ENCODE measurements at regions not wholly inside any gene's neighbourhood (a gene's known extent, or its start where the extent isn't known, plus 50 kb on each side); places are given as distances from the start of the nearest gene placed in this dataset.
"Not testable (repeated sequence)": the region's sequence is repeated elsewhere in the genome, so short reads cannot be mapped to it uniquely, and the experiment has no call there.

- DNase-seq = no peak
These were observed 658.7 kb upstream of the CHRM3 start for GRCh38 chr1:238727670-238728069.

DNA sequence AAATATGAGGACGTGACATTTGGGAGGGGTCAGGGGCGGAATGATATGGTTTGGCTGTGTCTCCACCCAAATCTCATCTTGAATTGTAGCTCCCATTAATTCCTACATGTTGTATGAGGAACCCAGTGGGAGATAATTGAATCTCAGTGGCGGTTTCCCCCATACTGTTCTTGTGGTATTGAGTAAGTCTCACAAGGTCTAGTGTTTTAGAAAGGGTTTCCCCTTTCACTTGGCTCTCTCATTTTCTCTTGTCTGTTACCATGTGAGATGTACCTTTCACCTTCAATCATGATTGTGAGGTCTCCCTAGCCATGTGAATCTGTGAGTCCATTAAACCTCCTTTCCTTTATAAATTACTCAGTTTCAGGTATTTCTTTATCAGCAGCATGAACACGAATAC is 663.6 kb upstream of the CHRM3 start:
- DNase-seq = no peak

DNA sequence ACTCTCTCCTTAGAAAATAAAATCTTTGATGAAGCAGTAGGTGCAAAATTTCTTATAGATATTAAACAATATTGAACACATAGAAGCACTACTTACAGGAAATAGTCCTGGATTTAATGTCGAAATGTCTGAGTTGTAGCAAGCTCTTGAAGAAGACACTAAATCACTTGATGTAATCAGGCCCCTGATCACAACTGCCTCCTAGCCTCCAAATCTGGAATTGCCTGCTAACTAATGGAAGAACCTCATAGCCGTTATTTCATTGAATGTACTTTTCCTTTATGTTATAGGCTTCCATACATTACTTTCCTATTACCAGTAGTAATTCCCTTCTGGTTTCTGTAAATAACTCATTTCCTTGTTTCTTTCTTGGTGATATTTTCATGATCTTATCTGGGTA is 675.7 kb upstream of the CHRM3 start:
- DNase-seq = no peak

GRCh38 chr1:238701024-238701423 is 685.3 kb upstream of the CHRM3 start:
- no peak for DNase-seq

DNA sequence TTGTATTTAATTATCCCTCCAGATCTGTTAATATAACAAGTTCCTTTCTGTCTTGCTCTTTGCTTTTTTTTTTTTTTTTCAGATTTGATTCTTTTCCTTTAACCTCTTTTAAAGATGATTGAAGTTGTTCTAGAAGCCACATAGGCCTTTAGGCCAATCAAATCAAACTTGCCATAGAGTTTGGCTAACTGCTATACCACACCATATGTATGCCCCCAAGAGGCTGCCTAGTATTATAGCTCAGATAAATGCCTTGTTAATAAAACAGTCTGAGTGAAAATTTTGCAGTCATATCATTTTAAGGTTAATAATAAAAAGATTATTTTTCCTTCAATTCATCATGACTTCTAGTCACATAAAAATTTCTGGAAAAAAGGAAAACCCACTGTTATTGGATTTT is 696.0 kb upstream of the CHRM3 start:
- no peak for DNase-seq

GRCh38 chr1:238684576-238684975 is 701.8 kb upstream of the CHRM3 start:
- not testable (repeated sequence) for DNase-seq

DNA sequence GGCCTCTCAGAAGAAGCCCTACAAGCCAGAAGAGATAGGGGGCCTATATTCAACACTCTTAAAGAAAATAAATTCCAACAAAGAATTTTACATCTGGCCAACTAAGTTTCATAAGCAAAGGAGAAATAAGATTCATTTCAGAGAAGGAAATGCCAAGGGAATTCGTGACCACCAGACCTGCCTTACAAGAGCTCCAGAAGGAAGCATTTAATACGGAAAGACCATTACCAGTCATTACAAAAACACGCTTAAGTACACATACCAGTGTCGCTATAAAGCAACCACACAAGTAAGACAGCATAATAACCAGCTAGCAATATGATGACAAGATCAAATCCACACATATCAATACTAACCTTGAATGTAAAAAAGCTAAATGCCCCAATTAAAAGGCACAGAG is 704.9 kb upstream of the CHRM3 start:
- no peak for DNase-seq

DNA sequence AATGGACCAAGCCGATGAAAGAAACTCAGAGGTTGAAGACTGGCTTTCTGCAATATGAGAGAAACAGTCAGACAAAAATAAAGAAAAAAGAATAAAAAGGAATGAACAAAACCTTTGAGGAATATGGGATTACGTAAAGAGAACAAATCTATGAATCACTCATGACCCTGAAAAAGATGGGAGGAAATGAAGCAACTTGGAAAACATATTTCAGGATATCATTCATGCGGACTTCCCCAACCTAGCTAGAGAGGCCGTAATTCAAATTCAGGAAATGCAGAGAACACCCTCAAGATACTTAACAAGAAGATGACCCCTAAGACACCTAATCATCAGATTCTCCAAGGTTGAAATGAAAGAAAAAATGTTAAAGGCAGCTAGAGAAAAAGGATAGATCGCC is 705.3 kb upstream of the CHRM3 start:
- DNase-seq = no peak

- DNase-seq = no peak
These were observed 708.8 kb upstream of the CHRM3 start for GRCh38 chr1:238677567-238677966.

DNA sequence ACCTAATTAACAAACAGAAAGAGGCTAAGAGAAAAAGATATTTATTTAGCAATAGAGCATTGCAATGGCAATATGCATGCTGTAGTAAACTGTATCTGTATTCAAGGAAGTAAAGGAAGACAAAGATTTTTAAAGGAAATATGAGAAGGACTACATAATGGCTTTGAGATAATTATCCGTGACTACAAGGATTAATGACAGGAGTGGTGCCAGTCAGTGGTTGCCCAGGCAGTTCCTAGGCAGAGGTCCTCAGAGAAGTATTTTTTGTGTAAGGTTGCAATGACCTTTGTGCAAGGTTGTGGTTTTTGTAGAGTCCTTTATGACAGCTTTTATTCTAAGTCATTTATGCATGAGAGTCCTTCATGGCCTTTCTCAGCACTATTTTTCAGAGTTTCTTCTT is 711.1 kb upstream of the CHRM3 start:
- no peak for DNase-seq

DNA sequence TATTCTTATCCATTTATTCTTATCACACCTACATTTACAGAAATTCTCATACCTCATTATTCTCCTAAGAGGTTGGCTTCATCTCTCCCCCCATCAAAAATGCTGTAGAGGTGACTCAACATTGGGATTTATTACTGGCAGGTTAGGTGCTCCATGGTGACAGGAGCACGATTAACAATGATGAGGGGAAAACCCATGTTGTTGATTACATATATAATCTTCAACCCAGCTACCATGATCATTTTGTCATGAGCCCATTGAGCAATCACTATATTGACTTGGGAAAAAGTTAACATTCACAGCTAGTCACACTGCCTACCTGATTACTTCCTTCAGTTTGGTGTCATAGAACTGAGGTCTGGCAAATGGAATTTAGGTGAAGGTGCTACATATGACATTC is 712.1 kb upstream of the CHRM3 start:
- DNase-seq = no peak

GRCh38 chr1:238673561-238673960 is 712.8 kb upstream of the CHRM3 start:
- DNase-seq = no peak

DNA sequence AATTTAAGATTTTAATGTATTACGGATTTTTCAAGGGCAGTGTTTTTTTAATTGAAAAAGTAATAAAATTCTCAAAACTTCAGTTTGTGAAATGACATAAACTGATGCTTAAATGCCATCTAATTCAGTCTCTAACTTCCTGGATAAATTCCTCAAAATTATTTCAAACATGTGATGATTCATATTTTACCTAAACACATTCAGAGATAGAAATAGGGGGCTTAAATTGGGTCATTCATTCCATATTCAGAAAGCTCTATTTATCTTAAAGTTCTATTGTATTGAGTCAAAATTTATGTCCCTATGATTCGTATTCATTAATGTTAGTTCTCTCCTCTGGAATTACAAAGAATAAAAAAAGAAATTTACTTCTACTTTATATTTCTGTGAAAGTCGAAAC is 713.6 kb upstream of the CHRM3 start:
- no peak for DNase-seq

DNA sequence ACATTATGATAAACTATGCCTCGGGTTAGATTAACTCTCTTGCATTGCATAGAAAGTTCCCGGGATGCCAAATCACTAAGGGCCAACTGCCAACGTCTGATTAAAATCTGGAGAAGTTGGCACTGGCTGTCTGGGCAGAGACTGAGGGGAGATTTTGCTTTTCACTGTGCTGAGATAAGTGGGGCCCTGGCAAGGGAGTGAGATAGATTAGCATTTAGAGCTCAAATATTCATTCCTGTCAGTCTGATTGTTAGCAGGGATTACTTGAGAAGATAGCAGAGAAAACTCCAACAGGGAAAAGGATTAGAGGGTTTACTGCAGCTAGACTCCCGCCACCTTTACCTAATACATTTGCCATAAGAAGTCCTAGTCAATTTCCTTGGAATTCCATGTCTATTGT is 714.1 kb upstream of the CHRM3 start:
- no peak for DNase-seq

DNA sequence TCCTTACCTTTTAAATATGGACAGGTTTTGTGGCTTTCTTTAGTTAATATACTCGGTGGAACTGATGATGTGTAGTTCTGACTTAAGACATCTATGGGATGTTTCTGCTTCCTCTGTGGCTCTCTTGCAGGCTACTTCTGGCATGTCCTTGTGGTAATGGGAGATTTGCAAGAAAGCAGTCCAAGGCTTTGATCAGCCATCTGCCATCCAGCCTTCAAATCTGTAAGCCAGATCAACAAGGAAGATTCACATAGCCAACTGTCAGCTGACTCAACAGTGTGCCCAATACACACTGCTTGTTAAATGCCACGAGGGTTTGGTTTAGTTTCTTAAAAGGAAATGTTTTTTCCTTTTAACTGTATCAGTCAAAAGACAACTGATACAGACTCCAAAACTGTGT is 722.2 kb upstream of the CHRM3 start:
- DNase-seq = no peak

GRCh38 chr1:238660849-238661248 is 725.5 kb upstream of the CHRM3 start:
- DNase-seq = no peak

DNA sequence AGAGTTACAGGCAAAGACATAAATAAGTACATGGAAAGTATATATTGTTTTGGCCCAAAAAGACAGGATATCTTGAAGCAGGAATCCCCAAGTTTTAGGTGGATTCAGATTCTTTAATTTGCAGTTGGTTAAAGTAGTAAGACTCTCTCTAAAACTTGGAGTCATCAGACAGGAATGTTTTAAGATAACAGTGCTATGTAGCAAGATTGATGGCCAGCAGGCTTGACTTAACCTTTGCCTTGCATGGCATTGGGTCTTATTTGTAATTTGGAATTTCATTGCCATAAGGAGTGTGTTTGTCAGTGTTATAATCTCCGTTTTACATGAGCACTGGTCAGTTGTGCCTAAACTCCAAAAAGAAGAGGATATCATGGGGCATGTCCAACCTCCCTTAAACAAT is 727.6 kb upstream of the CHRM3 start:
- no peak for DNase-seq

DNA sequence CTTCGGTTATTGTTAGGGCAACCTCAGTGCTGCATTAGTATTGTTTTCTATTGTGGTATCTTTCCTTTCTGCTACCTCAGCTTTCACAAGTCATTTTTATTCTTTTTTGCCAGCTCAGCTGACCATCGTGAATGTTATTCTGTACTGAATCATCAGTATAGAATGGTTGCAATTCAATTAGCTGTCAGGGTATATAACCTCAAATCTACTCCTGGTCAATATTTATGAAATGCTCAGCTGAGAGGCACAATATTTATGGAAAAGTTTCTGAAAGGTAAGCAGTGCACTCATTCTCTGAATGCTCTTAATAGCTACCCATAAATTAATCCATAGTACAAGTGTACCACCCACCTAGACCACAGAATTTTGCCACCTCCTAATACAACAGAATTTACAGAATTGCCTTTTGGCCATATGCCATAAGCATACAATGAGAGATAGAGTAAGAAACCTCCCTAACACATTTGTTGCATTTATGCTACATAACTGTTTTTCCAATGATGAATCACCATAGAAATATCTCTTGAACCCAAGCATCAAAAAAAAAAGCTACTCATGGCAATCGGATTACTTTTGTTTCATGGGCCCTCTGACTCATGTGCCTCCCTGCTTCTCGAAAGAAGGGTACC is 732.6 kb upstream of the CHRM3 start:
- no peak for DNase-seq

GRCh38 chr1:238652346-238652968 is 733.9 kb upstream of the CHRM3 start:
- DNase-seq = no peak

- no peak for DNase-seq
These were observed 737.2 kb upstream of the CHRM3 start for GRCh38 chr1:238649200-238649599.

- no peak for DNase-seq
These were observed 737.6 kb upstream of the CHRM3 start for GRCh38 chr1:238648751-238649150.

DNA sequence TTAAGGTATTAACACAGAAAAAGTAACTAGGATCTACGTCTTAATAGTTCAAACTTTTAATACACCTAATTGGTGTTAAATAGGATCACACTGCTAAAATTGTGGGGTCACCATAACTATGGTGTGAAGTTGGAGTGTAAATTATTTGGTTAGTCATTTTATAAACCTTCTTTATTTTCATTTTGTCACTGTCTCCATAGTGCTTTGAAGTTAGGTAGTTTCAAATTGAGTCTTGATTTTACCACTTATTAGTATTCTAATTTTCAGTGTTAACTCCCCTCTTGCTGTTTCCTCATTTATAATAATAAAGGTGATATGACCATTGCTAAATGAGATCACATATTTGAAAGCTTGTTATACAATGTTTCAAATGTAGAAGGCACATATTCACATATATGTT is 738.1 kb upstream of the CHRM3 start:
- DNase-seq = no peak

DNA sequence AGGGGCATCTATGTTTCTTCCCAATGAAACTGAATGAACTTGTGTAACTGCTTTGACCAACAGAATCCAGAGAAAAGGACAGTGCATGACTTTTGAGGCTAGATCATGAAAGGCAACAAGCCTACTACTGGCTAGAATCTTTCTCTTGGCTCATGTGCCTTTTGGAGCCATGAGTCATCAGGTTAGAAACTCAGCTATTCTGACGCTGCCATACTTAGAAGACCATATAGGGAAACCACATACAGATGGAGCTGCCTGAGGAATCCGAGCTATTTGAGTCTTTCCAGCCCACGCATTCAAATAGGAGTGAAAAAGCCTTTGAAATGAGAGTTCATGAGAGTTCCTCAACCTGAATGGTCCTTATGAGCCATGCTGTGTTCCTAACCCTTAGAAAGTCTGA is 738.5 kb upstream of the CHRM3 start:
- no peak for DNase-seq

GRCh38 chr1:238642231-238642630 is 744.1 kb upstream of the CHRM3 start:
- no peak for DNase-seq

DNA sequence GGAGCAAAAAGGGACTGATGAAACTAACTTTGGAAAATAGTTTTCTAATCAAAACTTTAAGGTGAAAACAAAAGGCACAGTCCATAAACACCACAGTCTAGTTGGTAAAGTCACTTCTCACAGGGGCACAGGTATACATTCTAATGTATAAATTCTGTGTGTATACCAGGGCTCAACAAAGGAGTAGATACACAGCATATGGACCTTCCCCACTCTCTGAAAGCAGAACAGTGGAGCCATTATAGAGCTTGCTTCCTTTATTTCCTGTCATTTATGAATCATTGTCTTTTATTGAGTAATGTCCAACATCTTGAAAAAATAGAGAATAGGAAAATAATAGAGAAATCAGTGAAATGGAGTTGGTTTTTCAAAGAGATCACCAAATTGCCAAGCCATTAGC is 746.5 kb upstream of the CHRM3 start:
- DNase-seq = no peak
